ENCODE measurements at regions not wholly inside any gene's neighbourhood (a gene's known extent, or its start where the extent isn't known, plus 50 kb on each side); places are given as distances from the start of the nearest gene placed in this dataset.

- no peaks in the 10 kb centered on the region for H3K79me2 ChIP-seq (ENCODE audit: control insufficient read depth, low read length)
- no peak overlapping the region for H3K4me2 ChIP-seq (ENCODE audit: low read length)
- no peaks in the 10 kb centered on the region for H4K20me1 ChIP-seq (ENCODE audit: control insufficient read depth, insufficient read depth, low read depth, low read length)
- no peaks in the 10 kb centered on the region for H3K27me3 ChIP-seq (ENCODE audit: control insufficient read depth, low read length)
- H3K4me1 ChIP-seq (ENCODE audit: control insufficient read depth, low read length): no peaks in the 10 kb centered on the region
- H3K27ac ChIP-seq (ENCODE audit: low read depth, low read length): no peak overlapping the region
- H3F3A ChIP-seq (ENCODE audit: control insufficient read depth, insufficient read depth): no peaks in the 10 kb centered on the region
- TF ChIP-seq EZH2phosphoT487 (IDR thresholded peaks at IDR 0.05; ENCODE audit: borderline replicate concordance, low read length) (no peak), CTCF (IDR thresholded peaks at IDR 0.05; ENCODE audit: low read depth, low read length, poor library complexity, severe bottlenecking) (no peak)
- no peaks in the 10 kb centered on the region for H3K9me2 ChIP-seq (replicated peaks; ENCODE audit: control insufficient read depth, low read length)
- H3K36me3 ChIP-seq (ENCODE audit: control insufficient read depth, low read length): no peaks in the 10 kb centered on the region
- peaks cover 5% of the 10 kb centered on the region; the same call in 1 of the 2 replicates for H3K9me3 ChIP-seq (ENCODE audit: control insufficient read depth, insufficient read depth, low read length)
- no peak overlapping the region for H3K4me3 ChIP-seq (ENCODE audit: low read length)
Observed at GRCh38 chr2:116098049-116098448, 1655.6 kb downstream of the DPP10 start.

GRCh38 chr2:116109471-116109870, 1667.0 kb downstream of the DPP10 start:
- H3K4me1 ChIP-seq (ENCODE audit: control insufficient read depth, low read length): no peaks in the 10 kb centered on the region
- no peak for TF ChIP-seq EZH2phosphoT487 (IDR thresholded peaks at IDR 0.05; ENCODE audit: borderline replicate concordance, low read length)
- no peak for TF ChIP-seq CTCF (IDR thresholded peaks at IDR 0.05; ENCODE audit: low read depth, low read length, poor library complexity, severe bottlenecking)

GRCh38 chr2:116117845-116118244, 1675.4 kb downstream of the DPP10 start:
- H3K9me3 ChIP-seq (ENCODE audit: control insufficient read depth, insufficient read depth, low read length): no peaks in the 10 kb centered on the region
- no peaks in the 10 kb centered on the region for H3K4me1 ChIP-seq (ENCODE audit: control insufficient read depth, low read length)
- H3K9me2 ChIP-seq (replicated peaks; ENCODE audit: control insufficient read depth, low read length): no peaks in the 10 kb centered on the region
- TF ChIP-seq CTCF (IDR thresholded peaks at IDR 0.05; ENCODE audit: low read depth, low read length, poor library complexity, severe bottlenecking) (no peak), EZH2phosphoT487 (IDR thresholded peaks at IDR 0.05; ENCODE audit: borderline replicate concordance, low read length) (no peak)
- H3K4me3 ChIP-seq (ENCODE audit: low read length): no peak overlapping the region
- no peaks in the 10 kb centered on the region for H3F3A ChIP-seq (ENCODE audit: control insufficient read depth, insufficient read depth)
- H3K36me3 ChIP-seq (ENCODE audit: control insufficient read depth, low read length): no peaks in the 10 kb centered on the region
- no peaks in the 10 kb centered on the region for H4K20me1 ChIP-seq (ENCODE audit: control insufficient read depth, insufficient read depth, low read depth, low read length)
- no peak overlapping the region for H3K4me2 ChIP-seq (ENCODE audit: low read length)
- H3K79me2 ChIP-seq (ENCODE audit: control insufficient read depth, low read length): no peaks in the 10 kb centered on the region
- H3K27ac ChIP-seq (ENCODE audit: low read depth, low read length): no peak overlapping the region
- no peaks in the 10 kb centered on the region for H3K27me3 ChIP-seq (ENCODE audit: control insufficient read depth, low read length)

More at GRCh38 chr2:116109471-116109870, 1667.0 kb downstream of the DPP10 start:
- no peaks in the 10 kb centered on the region for H3K36me3 ChIP-seq (ENCODE audit: control insufficient read depth, low read length)
- H3K9me3 ChIP-seq (ENCODE audit: control insufficient read depth, insufficient read depth, low read length): no peaks in the 10 kb centered on the region; the same call in 1 of the 2 replicates
- no peak overlapping the region for H3K27ac ChIP-seq (ENCODE audit: low read depth, low read length)
- H3K27me3 ChIP-seq (ENCODE audit: control insufficient read depth, low read length): no peaks in the 10 kb centered on the region
- no peak overlapping the region for H3K4me3 ChIP-seq (ENCODE audit: low read length)
- no peak overlapping the region for H3K4me2 ChIP-seq (ENCODE audit: low read length)
- no peaks in the 10 kb centered on the region for H3K9me2 ChIP-seq (replicated peaks; ENCODE audit: control insufficient read depth, low read length)
- no peaks in the 10 kb centered on the region for H3F3A ChIP-seq (ENCODE audit: control insufficient read depth, insufficient read depth)
- H4K20me1 ChIP-seq (ENCODE audit: control insufficient read depth, insufficient read depth, low read depth, low read length): no peaks in the 10 kb centered on the region
- no peaks in the 10 kb centered on the region for H3K79me2 ChIP-seq (ENCODE audit: control insufficient read depth, low read length)
